GM12878 (cell line): ENCODE measurements at regions not wholly inside any gene's neighbourhood (a gene's known extent, or its start where the extent isn't known, plus 50 kb on each side); places are given as distances from the start of the nearest gene placed in this dataset.

ENCODE experiments used
- ATAC-seq: fragments of 200-7000 bp; cut with Tn5 transposase; 3 replicates; pipeline ENCODE4 v1.9.1; 2020; ENCODE audit warnings: mild to moderate bottlenecking, moderate library complexity
- BruUV-seq: library from RNA; stranded (reverse); fragments of 400-500 nt; replicated peaks from 2 replicates; lab custom pipeline; 2021; lab: Mats Ljungman, UMichigan
- CTCF ChIA-PET: fragments of 300-600 bp; sonication (Branson Sonifier 250); formaldehyde crosslinking; extraction: SDS; loops from one replicate; lab custom pipeline; 2021; ENCODE audit warnings: inconsistent platforms; lab: Yijun Ruan, JAX
- POLR2A ChIA-PET: fragments of 350-600 bp; formaldehyde crosslinking; extraction: SDS; loops from one replicate; lab custom pipeline; 2021; ENCODE audit warnings: inconsistent platforms; lab: Charles Lee
- RAD21 ChIA-PET: fragments of 300-600 bp; sonication (Branson Sonifier 250); formaldehyde crosslinking; loops from one replicate; lab custom pipeline; 2023; ENCODE audit warnings: antibody characterized with exemption; ENCODE audit not compliant: unreplicated experiment; lab: Charles Lee
- SMC1A ChIA-PET: fragments of 300-600 bp; sonication (Branson Sonifier 250); formaldehyde crosslinking; loops from one replicate; lab custom pipeline; 2023; ENCODE audit not compliant: unreplicated experiment, uncharacterized antibody; lab: Charles Lee
- DNase-seq: peaks from one replicate; pipeline ENCODE4 v3.0.0-alpha.2; 2011; ENCODE audit warnings: low read depth, low spot score
- FAIRE-seq: peaks from 3 replicates; lab custom pipeline; 2011; peaks lifted over from hg19 to GRCh38; lab: Jason Lieb, UNC
- H2AFZ ChIP-seq: 2 replicates; pipeline ENCODE4 v1.6.0; 2011; ENCODE audit warnings: low read depth, low read length, control low read depth; ENCODE audit not compliant: control insufficient read depth
- H3K27ac ChIP-seq: 2 replicates; pipeline ENCODE4 v1.5.1; 2011; ENCODE audit warnings: control low read depth; ENCODE audit not compliant: control insufficient read depth, insufficient read depth
- H3K27me3 ChIP-seq, 2 experiments: replicated peaks in 1 of 2; 2 replicates each; pipeline versions ENCODE4 v1.6.0 to v1.6.1; 2011; ENCODE audit warnings: low read length in 1 of 2; ENCODE audit not compliant: control insufficient read depth in 2 of 2, insufficient read depth in 2 of 2
- H3K36me3 ChIP-seq, 2 experiments: 2 replicates each; pipeline ENCODE4 v1.5.1; 2011; ENCODE audit warnings: low read length in 1 of 2; ENCODE audit not compliant: control insufficient read depth in 2 of 2, insufficient read depth in 2 of 2
- H3K4me1 ChIP-seq: 2 replicates; pipeline ENCODE4 v1.6.1; 2011; ENCODE audit warnings: mild to moderate bottlenecking, low read length, moderate library complexity, mixed read lengths; ENCODE audit not compliant: control insufficient read depth, insufficient read depth
- H3K4me2 ChIP-seq: 2 replicates; pipeline ENCODE4 v1.6.0; 2011; ENCODE audit warnings: control low read depth; ENCODE audit not compliant: control insufficient read depth, insufficient read depth
- H3K4me3 ChIP-seq: fragments of 200-600 bp; sonication (generic); 2 replicates; pipeline ENCODE4 v1.5.1; 2016
- H3K79me2 ChIP-seq: 2 replicates; pipeline ENCODE4 v1.6.0; 2011; ENCODE audit warnings: low read length; ENCODE audit not compliant: control insufficient read depth, insufficient read depth
- H3K9ac ChIP-seq: 2 replicates; pipeline ENCODE4 v1.8.0; 2011; ENCODE audit warnings: low read length, control low read depth, mixed read lengths; ENCODE audit not compliant: control insufficient read depth, insufficient read depth
- H3K9me3 ChIP-seq: replicated peaks from 3 replicates; pipeline ENCODE4 v1.5.1; 2011; ENCODE audit warnings: mild to moderate bottlenecking, low read length; ENCODE audit not compliant: control insufficient read depth, insufficient read depth
- H4K20me1 ChIP-seq: 2 replicates; pipeline ENCODE4 v1.6.0; 2011; ENCODE audit not compliant: control insufficient read depth, insufficient read depth
- SMARCA5 ChIP-seq: fragments of 450-650 bp; IDR thresholded peaks from 2 replicates; pipeline ENCODE4 v1.6.1; 2017; ENCODE audit warnings: mild to moderate bottlenecking
- WGBS: methylation state at CpG from one replicate; pipeline ENCODE4 v1.1.6; 2016; ENCODE audit warnings: low lambda C conversion rate; ENCODE audit not compliant: insufficient replicate concordance, insufficient coverage; ENCODE audit errors: missing lambda C conversion rate; 5-methylcytosine and 5-hydroxymethylcytosine counted together
- in situ Hi-C: fragments of 300-500 bp; cut with MboI; formaldehyde crosslinking; loops from 9 replicates; pipeline ENCODE4 v1.14.3; 2018; ENCODE audit warnings: mixed read lengths
- intact Hi-C: fragments of 100-400 bp; cut with micrococcal nuclease; formaldehyde crosslinking; loops from one replicate; pipeline ENCODE4 v1.14.2; 2022; ENCODE audit not compliant: unreplicated experiment
- TF ChIP-seq, protein P1 (sequence below): fragments of 450-650 bp; formaldehyde crosslinking; IDR thresholded peaks from 2 replicates; pipeline ENCODE4 v1.4.0; 2022; ENCODE audit warnings: mild to moderate bottlenecking, moderate library complexity
- TF ChIP-seq, protein P2 (sequence below): IDR thresholded peaks from 2 replicates; pipeline ENCODE4 v1.6.1; 2011; ENCODE audit warnings: mild to moderate bottlenecking, low read depth, low read length, moderate library complexity; ENCODE audit not compliant: insufficient replicate concordance

DNA sequence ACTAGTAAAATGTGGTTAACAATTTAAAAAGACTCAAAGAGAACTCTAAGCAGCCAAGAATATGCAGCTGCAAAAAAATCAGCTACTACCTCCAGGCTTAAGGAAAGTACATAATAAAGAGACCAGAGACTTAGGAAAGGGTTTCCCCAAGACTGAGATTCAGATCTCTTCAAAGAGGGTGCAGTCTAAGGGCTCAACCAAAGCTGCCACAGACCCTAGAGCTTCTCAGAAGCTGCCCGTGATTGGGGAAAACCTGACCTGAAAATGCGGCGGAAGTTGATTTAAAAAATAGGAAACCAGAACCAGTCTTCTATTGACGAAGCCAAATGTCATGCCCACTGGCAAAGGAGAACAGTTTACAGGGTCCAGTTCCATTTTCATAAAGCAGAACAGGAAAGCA lies 516.8 kb upstream of the MARCKS start:
- POLR2A ChIA-PET: interaction anchor here (0.6 to 0.7 kb wide), 2 partner anchors 11 to 464 kb away, joined by 3 to 5 read pairs; no protein-coding TSS in a partner anchor
- Histone ChIP-seq H3K4me1 (no peaks in the 10 kb centered on the region), H3K36me3 (no peaks in the 10 kb centered on the region), H3K27me3 (no peaks in the 10 kb centered on the region; a peak in 1 of 4 replicates), H3K9ac (no peak overlapping the region), H3K4me3 (no peak overlapping the region), H3K27ac (no peak overlapping the region), H3K79me2 (no peaks in the 10 kb centered on the region), H3K4me2 (0 out of 2 replicates have a peak overlapping the region, but pooled peaks have one; percentile 26), H4K20me1 (no peaks in the 10 kb centered on the region), H3K9me3 (no peaks in the 10 kb centered on the region), H2AFZ (peak overlapping the region; percentile 31)
- 3% methylated on average over 4 of the region's 4 CpGs for WGBS
- no peak for DNase-seq
- FAIRE-seq: no peak
- SMC1A ChIA-PET: interaction anchor here (0.6 to 1.3 kb wide), 4 partner anchors 14 to 116 kb away, joined by 3 to 4 read pairs (median 3); no protein-coding TSS in a partner anchor
- in situ Hi-C loops (no loop called here), intact Hi-C loops (no loop called here)
- BruUV-seq: no TSS peak
- CTCF ChIA-PET: no interaction called here
- no peak for ATAC-seq
- TF ChIP-seq, protein P1, sequence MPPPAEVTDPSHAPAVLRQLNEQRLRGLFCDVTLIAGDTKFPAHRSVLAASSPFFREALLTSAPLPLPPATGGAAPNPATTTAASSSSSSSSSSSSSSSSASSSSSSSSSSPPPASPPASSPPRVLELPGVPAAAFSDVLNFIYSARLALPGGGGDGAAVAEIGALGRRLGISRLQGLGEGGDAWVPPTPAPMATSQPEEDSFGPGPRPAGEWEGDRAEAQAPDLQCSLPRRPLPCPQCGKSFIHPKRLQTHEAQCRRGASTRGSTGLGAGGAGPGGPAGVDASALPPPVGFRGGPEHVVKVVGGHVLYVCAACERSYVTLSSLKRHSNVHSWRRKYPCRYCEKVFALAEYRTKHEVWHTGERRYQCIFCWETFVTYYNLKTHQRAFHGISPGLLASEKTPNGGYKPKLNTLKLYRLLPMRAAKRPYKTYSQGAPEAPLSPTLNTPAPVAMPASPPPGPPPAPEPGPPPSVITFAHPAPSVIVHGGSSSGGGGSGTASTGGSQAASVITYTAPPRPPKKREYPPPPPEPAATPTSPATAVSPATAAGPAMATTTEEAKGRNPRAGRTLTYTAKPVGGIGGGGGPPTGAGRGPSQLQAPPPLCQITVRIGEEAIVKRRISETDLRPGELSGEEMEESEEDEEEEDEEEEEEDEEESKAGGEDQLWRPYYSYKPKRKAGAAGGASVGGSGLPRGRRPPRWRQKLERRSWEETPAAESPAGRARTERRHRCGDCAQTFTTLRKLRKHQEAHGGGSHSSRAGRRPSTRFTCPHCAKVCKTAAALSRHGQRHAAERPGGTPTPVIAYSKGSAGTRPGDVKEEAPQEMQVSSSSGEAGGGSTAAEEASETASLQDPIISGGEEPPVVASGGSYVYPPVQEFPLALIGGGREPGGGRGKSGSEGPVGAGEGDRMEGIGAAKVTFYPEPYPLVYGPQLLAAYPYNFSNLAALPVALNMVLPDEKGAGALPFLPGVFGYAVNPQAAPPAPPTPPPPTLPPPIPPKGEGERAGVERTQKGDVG (CRISPR knock-in tag): no peak
- no peak for TF ChIP-seq SMARCA5
- TF ChIP-seq, protein P2, sequence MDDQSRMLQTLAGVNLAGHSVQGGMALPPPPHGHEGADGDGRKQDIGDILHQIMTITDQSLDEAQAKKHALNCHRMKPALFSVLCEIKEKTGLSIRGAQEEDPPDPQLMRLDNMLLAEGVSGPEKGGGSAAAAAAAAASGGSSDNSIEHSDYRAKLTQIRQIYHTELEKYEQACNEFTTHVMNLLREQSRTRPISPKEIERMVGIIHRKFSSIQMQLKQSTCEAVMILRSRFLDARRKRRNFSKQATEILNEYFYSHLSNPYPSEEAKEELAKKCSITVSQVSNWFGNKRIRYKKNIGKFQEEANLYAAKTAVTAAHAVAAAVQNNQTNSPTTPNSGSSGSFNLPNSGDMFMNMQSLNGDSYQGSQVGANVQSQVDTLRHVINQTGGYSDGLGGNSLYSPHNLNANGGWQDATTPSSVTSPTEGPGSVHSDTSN: no peak
- RAD21 ChIA-PET: no interaction called here
